Adrenal gland (tissue), 9 donors: ENCODE measurements at regions not wholly inside any gene's neighbourhood (a gene's known extent, or its start where the extent isn't known, plus 50 kb on each side); places are given as distances from the start of the nearest gene placed in this dataset.

Experiments
- DNase-seq, 7 donors: peaks; one replicate each; pipeline ENCODE4 v3.0.0-alpha.2; 2019 to 2020
- H3K27ac ChIP-seq, 5 donors: fragments of 200-600 bp; sonication (generic) in 4 of 5; 1 replicate in 3 of 5; 2 replicates in 2 of 5; pipeline versions ENCODE4 v1.5.1 to v1.8.0; 2016 to 2020; ENCODE audit warnings: mild to moderate bottlenecking in 1 of 5
- H3K27me3 ChIP-seq: fragments of 200-600 bp; 2 replicates; pipeline ENCODE4 v1.8.0; 2021
- H3K36me3 ChIP-seq, 2 donors: fragments of 200-600 bp; replicated peaks in 1 of 2; 1 replicate in 1 of 2; 2 replicates in 1 of 2; pipeline versions ENCODE4 v1.5.1 to v1.8.0; 2018 to 2022
- H3K4me1 ChIP-seq, 2 donors: fragments of 200-600 bp; replicated peaks in 1 of 2; 1 replicate in 1 of 2; 2 replicates in 1 of 2; pipeline versions ENCODE4 v1.5.1 to v1.8.0; 2018 to 2021
- H3K4me3 ChIP-seq, 4 donors: fragments of 200-600 bp; sonication (generic) in 3 of 4; one replicate each; pipeline ENCODE4 v1.5.1; 2016 to 2018
- H3K9me3 ChIP-seq, 3 donors: fragments of 200-600 bp; sonication (generic) in 1 of 3; replicated peaks in 1 of 3; 1 replicate in 2 of 3; 2 replicates in 1 of 3; pipeline versions ENCODE4 v1.5.1 to v1.8.0; 2016 to 2021
- POLR2A ChIP-seq, 2 donors: fragments of 450-650 bp; IDR thresholded peaks; one replicate each; pipeline ENCODE4 v1.6.1; 2017; ENCODE audit warnings: antibody characterized with exemption in 2 of 2, mild to moderate bottlenecking in 2 of 2, moderate library complexity in 1 of 2
- WGBS, 4 donors: extraction: QIAGEN DNeasy Blood & Tissue Kit in 2 of 4; methylation state at CpG; one replicate each; pipeline versions ENCODE4 v1.1.5 to v1.1.7; 2013 to 2017; 5-methylcytosine and 5-hydroxymethylcytosine counted together
- intact Hi-C, 2 donors: fragments of 100-400 bp; cut with DNase I; formaldehyde crosslinking; loops; one replicate each; pipeline versions ENCODE4 v1.14.1 to v1.15.0; 2022 to 2023
- TF ChIP-seq, protein P1 (sequence below), 6 experiments: fragments of 450-650 bp in 4 of 6; fragments of 200-600 bp in 2 of 6; sonication (generic) in 1 of 6; IDR thresholded peaks; 1 replicate in 5 of 6; 2 replicates in 1 of 6; pipeline versions ENCODE4 v1.5.1 to v1.8.0; 2016 to 2021; ENCODE audit warnings: antibody characterized with exemption in 6 of 6, mild to moderate bottlenecking in 2 of 6, moderate library complexity in 1 of 6
- donor health status: healthy with polysubstance abuse.
- donor health status: Bipolar disorder and iron deficiency.
- donor health status: DM: yes; HTN: yes; CAD: no.
- donor health status: DM: no; HTN: no; CAD: no.
- donor health status: DM: no; HTN: no; CAD: no.

DNA sequence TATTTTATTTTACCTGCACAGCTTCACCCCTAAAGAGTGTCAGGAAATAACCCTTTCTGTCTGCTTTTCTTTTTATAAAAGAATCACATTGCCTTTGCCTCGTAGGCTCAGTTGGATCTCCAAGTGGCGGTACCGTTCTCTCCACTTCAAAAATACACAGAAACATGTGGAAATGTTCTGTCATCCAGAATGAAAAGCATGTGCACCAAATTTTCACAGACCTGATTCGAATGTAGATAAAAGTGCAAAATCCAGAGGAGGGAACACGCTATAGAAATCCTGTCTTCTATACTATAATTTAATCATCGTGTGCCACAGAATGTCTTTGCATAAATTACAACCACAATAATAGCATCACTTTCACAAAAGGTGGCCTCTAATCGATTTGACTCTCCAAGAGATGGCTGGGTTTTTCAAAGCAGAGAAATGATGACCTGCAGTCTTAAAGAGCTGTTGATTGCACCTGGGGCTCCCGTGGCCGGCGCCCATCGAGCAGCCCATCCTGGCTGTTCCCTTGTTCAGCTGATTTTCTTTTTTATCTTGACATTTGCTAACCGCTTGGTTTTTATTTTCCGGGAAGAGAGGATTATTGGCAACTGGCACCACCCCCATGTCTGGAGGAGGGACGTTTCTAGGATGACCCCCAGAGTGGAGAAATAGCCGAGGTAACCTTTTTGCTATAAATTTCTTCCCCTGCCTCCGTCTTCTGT is 290.2 kb downstream of the SOX11 start:
- intact Hi-C loops: no loop called here
- Histone ChIP-seq H3K27ac (no peak overlapping the region), H3K4me3 (no peak overlapping the region), H3K36me3 (no peaks in the 10 kb centered on the region), H3K9me3 (no peaks in the 10 kb centered on the region), H3K4me1 (no peaks in the 10 kb centered on the region), H3K27me3 (no peaks in the 10 kb centered on the region)
- TF ChIP-seq, protein P1, sequence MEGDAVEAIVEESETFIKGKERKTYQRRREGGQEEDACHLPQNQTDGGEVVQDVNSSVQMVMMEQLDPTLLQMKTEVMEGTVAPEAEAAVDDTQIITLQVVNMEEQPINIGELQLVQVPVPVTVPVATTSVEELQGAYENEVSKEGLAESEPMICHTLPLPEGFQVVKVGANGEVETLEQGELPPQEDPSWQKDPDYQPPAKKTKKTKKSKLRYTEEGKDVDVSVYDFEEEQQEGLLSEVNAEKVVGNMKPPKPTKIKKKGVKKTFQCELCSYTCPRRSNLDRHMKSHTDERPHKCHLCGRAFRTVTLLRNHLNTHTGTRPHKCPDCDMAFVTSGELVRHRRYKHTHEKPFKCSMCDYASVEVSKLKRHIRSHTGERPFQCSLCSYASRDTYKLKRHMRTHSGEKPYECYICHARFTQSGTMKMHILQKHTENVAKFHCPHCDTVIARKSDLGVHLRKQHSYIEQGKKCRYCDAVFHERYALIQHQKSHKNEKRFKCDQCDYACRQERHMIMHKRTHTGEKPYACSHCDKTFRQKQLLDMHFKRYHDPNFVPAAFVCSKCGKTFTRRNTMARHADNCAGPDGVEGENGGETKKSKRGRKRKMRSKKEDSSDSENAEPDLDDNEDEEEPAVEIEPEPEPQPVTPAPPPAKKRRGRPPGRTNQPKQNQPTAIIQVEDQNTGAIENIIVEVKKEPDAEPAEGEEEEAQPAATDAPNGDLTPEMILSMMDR (IDR thresholded peaks at IDR 0.05): no peak
- no peak for TF ChIP-seq POLR2A (IDR thresholded peaks at IDR 0.05)
- DNase-seq: no peak
- WGBS, 4 donors: 64 to 76% (median 68%) methylated on average over 16 of the region's 16 CpGs

DNA sequence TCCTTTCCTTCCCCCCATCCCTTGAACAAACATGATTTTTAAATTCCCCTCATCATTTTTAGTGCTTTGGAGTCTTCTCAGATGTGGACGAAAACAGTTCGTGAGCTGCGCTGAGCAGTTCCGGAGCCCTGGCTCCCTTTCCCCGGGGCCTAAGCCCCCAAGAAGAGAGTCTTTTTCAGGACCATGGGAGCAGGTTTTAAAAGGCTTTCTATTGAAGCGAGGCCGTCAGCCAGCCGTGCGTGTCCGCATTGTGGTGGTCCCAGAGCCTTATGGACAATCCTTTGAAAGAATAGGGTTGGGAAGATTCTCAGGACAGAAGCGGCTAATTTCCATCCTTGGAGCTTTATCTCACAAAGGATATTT is 290.7 kb downstream of the SOX11 start:
- H3K36me3 ChIP-seq: no peaks in the 10 kb centered on the region
- 67 to 88% (median 81%) methylated on average over 11 of the region's 11 CpGs for WGBS, 4 donors
- H3K27me3 ChIP-seq: no peaks in the 10 kb centered on the region
- no peak overlapping the region for H3K4me3 ChIP-seq
- H3K4me1 ChIP-seq: no peaks in the 10 kb centered on the region
- DNase-seq: no peak
- no peaks in the 10 kb centered on the region for H3K9me3 ChIP-seq
- TF ChIP-seq POLR2A (IDR thresholded peaks at IDR 0.05): no peak
- TF ChIP-seq, protein P1 (IDR thresholded peaks at IDR 0.05): no peak
- intact Hi-C loops: no loop called here
- no peak overlapping the region for H3K27ac ChIP-seq

DNA sequence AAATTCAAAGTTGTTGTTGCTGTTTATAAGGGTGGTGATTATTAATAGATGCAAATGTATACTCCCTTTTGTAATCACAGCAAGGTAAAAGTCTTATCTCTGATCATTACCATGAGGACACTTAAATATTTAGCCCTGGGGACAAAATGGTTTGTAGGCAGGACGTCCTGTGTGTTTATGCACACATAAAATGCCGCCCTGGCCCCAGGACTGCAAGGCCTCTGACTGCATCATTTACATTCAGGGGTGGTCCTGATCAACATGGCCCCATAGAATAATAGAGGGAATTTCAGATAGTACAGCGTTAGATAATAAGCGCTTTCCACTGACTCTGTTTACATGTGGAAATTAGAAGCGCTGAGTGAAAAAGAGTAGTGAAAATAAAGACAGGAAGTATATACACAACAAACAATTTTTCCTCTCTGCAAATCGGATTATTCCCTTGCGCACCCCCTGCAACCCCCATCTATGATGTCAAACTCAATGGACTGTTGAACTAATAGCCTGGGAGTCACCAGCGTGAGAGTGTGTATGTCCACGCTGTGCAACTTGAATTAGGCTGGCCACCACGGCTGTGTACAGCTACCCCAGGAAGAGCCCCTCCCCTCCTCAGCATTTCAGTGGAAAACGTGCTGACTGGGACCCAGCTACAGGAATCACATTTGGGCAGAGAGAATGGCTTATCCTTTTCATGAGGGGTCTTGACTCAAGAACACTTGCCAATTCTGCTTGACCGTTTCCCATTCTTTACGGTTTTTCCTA is 291.5 kb downstream of the SOX11 start:
- no peaks in the 10 kb centered on the region for H3K36me3 ChIP-seq
- WGBS, 4 donors: 83 to 90% (median 87%) methylated on average over 12 to 13 of the region's 13 CpGs
- intact Hi-C loops: no loop called here
- no peaks in the 10 kb centered on the region for H3K27me3 ChIP-seq
- H3K4me1 ChIP-seq: no peaks in the 10 kb centered on the region
- H3K4me3 ChIP-seq: no peak overlapping the region
- H3K9me3 ChIP-seq: no peaks in the 10 kb centered on the region
- H3K27ac ChIP-seq: no peak overlapping the region
- DNase-seq: no peak
- no peak for TF ChIP-seq POLR2A (IDR thresholded peaks at IDR 0.05)
- TF ChIP-seq, protein P1 (IDR thresholded peaks at IDR 0.05): no peak

DNA sequence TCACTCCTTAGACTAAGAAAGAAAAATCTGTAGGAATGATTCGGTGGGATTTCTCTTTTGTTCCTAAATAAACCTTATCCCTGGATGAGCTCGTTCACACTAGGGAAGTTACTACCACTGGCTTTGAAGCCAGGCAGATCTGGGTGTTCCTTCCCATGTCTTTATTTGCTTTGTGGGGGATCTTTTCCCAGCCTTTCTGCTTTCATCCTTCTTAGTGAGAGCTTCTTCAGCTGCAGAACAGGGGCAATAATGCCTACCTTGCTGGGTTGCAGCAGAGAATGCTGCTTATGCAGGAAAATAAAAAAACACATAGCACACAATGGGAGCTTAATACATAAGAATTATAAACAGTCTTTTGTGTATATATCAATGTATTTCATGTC is 292.1 kb downstream of the SOX11 start:
- Histone ChIP-seq H3K9me3 (no peaks in the 10 kb centered on the region), H3K27ac (no peak overlapping the region), H3K4me1 (no peaks in the 10 kb centered on the region), H3K36me3 (no peaks in the 10 kb centered on the region), H3K27me3 (no peaks in the 10 kb centered on the region), H3K4me3 (no peak overlapping the region)
- 70 to 85% (median 72%) methylated on average over 2 of the region's 2 CpGs for WGBS, 4 donors
- intact Hi-C loops: no loop called here
- no peak for DNase-seq
- TF ChIP-seq, protein P1 (IDR thresholded peaks at IDR 0.05): no peak
- TF ChIP-seq POLR2A (IDR thresholded peaks at IDR 0.05): no peak
